Left kidney (tissue), 1 donor: ENCODE measurements at regions not wholly inside any gene's neighbourhood (a gene's known extent, or its start where the extent isn't known, plus 50 kb on each side); places are given as distances from the start of the nearest gene placed in this dataset.
"Not testable (repeated sequence)": the region's sequence is repeated elsewhere in the genome, so short reads cannot be mapped to it uniquely, and the experiment has no call there.

Experiments
- DNase-seq: peaks from one replicate; pipeline ENCODE4 v3.0.0-alpha.2; 2013

- no peak for DNase-seq
Measured at GRCh38 chrX:5695971-5696370, 532.7 kb downstream of the NLGN4X start.

DNA sequence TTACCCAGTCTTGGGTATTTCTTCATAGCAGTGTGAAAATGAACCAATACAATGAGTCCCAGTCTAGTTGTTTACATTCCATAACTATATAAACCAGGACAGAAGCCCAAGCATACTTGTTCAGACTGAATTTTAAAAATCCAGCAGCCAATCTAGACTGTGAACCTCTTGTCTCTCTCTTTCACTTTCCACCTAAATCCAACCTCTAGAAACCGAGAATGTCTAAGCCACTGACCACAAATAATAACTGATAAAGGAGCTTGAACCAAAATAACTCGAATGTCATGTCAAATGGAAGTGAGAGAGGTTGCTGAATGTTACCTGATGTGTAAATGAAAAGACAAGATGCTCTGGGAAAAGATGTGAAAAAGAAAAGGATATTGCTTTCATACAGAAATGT, 544.7 kb downstream of the NLGN4X start:
- DNase-seq: no peak

DNA sequence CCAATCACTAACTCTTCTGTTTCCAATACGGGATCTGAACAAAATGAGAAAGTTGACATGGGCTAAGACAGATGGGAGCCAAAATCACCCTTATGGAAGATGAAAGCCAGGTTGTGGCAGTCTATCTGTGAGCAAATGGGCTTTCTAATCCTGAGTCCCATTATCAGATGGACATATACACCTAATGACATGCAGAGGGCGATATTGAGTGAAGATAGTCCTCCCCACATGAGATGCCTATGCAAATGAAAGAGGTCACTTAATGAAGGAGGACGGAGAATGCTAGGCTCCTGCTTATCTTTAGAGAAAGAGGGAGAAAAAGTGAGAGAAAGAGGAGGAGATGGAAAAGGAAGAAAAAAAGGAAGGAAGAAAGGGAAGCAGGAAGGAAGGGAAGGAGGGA, 547.5 kb downstream of the NLGN4X start:
- DNase-seq: no peak

DNA sequence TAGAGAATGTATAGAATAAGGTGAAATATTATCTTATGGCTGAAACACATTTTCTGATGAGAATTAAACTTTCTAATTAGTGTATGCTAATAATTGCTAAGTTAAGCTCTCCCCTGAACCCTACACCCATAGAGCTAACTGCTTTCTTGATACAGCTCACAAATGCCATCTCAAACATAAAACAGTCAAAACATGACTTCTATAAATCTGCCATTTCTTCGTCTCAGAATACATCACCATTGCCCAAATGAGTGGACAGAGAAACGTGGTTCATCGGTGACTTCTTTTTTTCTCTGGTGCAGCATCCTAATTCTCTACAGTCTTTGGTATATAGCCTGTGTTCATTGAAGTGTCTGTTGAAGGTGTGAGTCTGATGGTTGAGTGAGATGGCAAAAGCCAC, 554.6 kb downstream of the NLGN4X start:
- DNase-seq: no peak

DNA sequence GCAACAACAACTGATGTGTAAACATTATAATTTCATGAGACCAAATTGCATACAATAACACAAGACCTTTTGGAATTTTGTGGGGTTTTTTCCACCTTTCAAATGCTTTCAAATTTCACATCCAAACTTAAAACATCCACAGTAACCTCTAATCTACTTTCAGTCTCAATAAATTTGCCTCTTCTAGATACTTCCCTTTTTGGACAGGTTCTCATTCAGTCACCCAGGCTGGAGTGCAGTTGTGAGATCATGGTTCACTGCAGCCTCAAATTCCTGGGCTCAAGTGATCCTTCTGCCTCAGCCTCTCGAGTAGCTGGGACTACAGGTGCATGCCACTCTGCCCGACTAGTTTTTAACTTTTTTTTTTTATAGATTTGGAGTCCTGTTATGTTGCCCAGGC, 556.6 kb downstream of the NLGN4X start:
- no peak for DNase-seq

GRCh38 chrX:5666689-5667088, 562.0 kb downstream of the NLGN4X start:
- not testable (repeated sequence) for DNase-seq

DNA sequence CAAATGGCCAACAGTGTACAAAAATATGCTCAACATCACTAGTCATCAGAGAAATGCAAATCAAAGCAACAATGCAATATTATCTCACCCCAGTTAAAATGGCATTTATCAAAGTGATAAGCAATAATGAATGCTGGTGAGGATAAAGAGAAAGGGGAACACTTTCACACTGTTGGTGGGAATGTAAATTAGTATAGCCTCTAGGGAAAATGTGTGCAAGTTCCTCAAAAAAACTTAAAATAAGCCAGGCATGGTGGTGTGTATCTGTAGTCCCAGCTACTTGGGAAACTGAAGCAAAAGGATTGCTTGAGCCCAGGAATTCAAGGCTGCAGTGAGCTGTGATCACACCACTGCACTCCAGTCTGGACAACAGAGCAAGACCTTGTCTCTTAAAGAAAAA, 572.1 kb downstream of the NLGN4X start:
- no peak for DNase-seq

- DNase-seq: no peak
Measured at GRCh38 chrX:5650904-5651303, 577.8 kb downstream of the NLGN4X start.

GRCh38 chrX:5648941-5649568, 579.6 kb downstream of the NLGN4X start:
- no peak for DNase-seq

- DNase-seq: no peak
Measured at GRCh38 chrX:5646818-5647217, 581.8 kb downstream of the NLGN4X start.

DNA sequence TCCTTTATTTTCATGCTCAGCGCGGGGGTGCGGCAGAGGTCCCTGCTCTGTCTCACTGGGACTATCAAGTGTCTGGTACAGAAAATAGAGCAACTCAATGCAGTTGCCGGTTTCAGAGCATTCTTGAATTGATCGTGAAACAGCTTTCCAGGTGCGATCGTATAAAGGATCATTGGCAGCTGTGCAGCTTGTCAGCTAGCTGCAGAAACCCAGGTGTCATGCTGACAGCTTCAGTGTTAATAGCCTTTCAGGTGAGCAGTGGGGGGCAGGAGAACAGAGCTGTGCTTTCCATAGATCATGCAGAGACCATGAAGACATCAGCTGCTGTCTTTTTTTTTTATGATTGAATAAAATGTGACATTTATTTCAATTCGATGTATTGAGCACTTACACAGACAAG, 583.9 kb downstream of the NLGN4X start:
- DNase-seq: no peak

GRCh38 chrX:5640071-5640470, 588.6 kb downstream of the NLGN4X start:
- DNase-seq: no peak

GRCh38 chrX:5638572-5638971, 590.1 kb downstream of the NLGN4X start:
- no peak for DNase-seq

- DNase-seq: no peak
Measured at GRCh38 chrX:5632887-5633286, 595.8 kb downstream of the NLGN4X start.

DNA sequence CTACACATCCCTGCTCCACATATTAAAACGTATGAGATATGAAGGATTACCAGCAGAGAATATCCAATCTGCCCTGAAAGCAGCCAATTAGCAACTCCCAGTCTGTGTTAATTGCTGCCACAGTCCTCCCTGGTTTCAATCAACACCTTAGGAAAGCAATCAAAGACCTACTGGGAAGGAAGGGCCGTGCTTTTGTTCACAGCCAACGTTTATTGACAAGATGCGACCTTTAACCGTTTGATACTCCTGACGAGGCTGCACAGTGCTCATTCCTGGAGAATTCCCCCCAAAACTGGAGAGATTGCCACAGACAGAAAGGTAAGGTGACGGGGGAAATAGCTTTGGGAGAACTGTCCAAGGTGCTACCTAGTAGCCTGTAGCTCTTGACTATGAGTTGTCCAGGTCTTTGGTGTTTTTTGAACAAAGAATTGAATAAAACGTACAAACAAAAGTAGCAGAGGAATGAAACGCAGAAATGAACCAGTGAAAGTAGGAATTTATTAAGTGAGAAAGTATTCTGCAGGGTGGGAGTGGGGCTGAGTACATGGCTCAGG, 596.5 kb downstream of the NLGN4X start:
- DNase-seq: peak; percentile 6

- DNase-seq: no peak
Measured at GRCh38 chrX:5617666-5618065, 611.0 kb downstream of the NLGN4X start.

- no peak for DNase-seq
Measured at GRCh38 chrX:5595570-5595969, 633.1 kb downstream of the NLGN4X start.

GRCh38 chrX:5586726-5587125, 641.9 kb downstream of the NLGN4X start:
- no peak for DNase-seq

GRCh38 chrX:5575407-5575806, 653.3 kb downstream of the NLGN4X start:
- no peak for DNase-seq

- DNase-seq: no peak
Measured at GRCh38 chrX:5568934-5569333, 659.7 kb downstream of the NLGN4X start.

DNA sequence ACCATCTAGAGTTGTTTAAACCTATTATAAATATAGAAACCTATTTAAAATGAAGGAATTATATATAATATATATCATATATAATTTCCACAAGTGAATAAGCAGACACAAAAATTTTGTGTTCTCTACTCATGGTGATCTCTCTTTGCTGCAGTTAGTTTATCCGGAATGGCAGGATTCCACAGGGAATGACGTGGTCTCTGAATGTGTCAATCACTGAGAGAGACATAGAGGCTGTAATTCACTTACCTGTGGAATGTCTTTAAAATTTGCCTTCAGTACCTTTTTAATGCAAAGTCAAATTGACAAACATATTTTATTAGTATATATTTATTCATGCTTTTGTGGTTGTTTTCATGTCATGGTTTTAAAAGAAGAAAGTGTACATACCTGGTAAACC, 669.3 kb downstream of the NLGN4X start:
- DNase-seq: no peak

- peak; percentile 15 for DNase-seq
Measured at GRCh38 chrX:5549512-5549911, 679.2 kb downstream of the NLGN4X start.

DNA sequence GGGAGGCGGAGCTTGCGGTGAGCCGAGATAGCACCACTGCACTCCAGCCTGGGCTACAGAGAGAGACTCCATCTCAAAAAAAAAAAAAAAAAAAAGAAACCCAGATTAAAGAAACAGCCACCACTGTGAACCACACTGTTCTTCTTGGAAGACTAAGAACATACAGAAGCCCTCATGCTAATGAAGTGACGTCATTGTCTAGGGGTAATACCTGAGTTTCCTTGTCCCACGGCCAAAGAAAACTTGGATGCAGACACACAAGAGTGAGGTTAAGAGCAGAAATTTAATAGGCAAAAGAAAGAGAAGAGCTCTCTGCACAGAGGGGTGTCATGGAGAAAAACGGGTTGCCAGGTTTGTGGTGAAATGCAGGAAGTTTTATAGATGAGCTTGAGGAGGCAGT, 691.6 kb downstream of the NLGN4X start:
- no peak for DNase-seq

GRCh38 chrX:5536261-5536660, 692.4 kb downstream of the NLGN4X start:
- no peak for DNase-seq

- no peak for DNase-seq
Measured at GRCh38 chrX:5528057-5528456, 700.6 kb downstream of the NLGN4X start.
